ENCODE measurements at regions not wholly inside any gene's neighbourhood (a gene's known extent, or its start where the extent isn't known, plus 50 kb on each side); places are given as distances from the start of the nearest gene placed in this dataset.

DNA sequence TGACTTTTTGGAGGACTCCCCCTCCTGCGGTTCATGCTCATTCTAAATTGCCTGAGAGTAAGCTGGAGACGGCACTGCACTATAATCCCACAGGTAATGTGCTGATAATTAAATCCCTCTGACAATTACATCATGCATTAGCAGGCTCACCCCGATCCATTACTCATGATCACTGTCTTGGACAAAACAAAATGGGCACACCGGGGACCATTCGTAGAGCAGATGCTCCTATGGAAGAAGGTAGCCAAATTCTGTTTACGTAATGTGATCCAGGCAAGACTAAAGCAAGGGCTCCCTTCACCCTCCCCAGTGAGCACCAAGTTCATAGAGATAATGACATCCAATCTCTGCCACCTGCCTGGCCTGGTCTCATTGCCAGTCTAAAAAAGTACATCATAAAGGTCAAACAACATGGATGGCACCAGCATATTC, 657.1 kb upstream of the SOX11 start (continued):
- no peak for TF ChIP-seq ZBTB40 (IDR thresholded peaks at IDR 0.05; ENCODE audit: borderline replicate concordance)
- TF ChIP-seq RCOR1 (conservative IDR thresholded peaks at IDR 0.05; ENCODE audit: low read depth, low read length): no peak
- no peak for TF ChIP-seq BRCA1 (IDR thresholded peaks at IDR 0.05; ENCODE audit: low read depth, low read length)
- TF ChIP-seq RAD51 (IDR thresholded peaks at IDR 0.05): no peak
- no peak for TF ChIP-seq FOXM1 (IDR thresholded peaks at IDR 0.05; ENCODE audit: low read depth, low read length)
- no peak for TF ChIP-seq JUNB (IDR thresholded peaks at IDR 0.05)
- TF ChIP-seq ZNF384 (IDR thresholded peaks at IDR 0.05; ENCODE audit: borderline replicate concordance, low read depth, low read length): no peak
- no peak for TF ChIP-seq FOXK2 (IDR thresholded peaks at IDR 0.05)
- TF ChIP-seq, protein P1, sequence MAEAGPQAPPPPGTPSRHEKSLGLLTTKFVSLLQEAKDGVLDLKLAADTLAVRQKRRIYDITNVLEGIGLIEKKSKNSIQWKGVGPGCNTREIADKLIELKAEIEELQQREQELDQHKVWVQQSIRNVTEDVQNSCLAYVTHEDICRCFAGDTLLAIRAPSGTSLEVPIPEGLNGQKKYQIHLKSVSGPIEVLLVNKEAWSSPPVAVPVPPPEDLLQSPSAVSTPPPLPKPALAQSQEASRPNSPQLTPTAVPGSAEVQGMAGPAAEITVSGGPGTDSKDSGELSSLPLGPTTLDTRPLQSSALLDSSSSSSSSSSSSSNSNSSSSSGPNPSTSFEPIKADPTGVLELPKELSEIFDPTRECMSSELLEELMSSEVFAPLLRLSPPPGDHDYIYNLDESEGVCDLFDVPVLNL (IDR thresholded peaks at IDR 0.05; ENCODE audit: low read depth, low read length): no peak
- TF ChIP-seq ZNF24 (IDR thresholded peaks at IDR 0.05): no peak
- TF ChIP-seq, protein P2, sequence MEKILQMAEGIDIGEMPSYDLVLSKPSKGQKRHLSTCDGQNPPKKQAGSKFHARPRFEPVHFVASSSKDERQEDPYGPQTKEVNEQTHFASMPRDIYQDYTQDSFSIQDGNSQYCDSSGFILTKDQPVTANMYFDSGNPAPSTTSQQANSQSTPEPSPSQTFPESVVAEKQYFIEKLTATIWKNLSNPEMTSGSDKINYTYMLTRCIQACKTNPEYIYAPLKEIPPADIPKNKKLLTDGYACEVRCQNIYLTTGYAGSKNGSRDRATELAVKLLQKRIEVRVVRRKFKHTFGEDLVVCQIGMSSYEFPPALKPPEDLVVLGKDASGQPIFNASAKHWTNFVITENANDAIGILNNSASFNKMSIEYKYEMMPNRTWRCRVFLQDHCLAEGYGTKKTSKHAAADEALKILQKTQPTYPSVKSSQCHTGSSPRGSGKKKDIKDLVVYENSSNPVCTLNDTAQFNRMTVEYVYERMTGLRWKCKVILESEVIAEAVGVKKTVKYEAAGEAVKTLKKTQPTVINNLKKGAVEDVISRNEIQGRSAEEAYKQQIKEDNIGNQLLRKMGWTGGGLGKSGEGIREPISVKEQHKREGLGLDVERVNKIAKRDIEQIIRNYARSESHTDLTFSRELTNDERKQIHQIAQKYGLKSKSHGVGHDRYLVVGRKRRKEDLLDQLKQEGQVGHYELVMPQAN (conservative IDR thresholded peaks at IDR 0.05): no peak

Data from GM12878 (cell line).